ENCODE measurements at regions not wholly inside any gene's neighbourhood (a gene's known extent, or its start where the extent isn't known, plus 50 kb on each side); places are given as distances from the start of the nearest gene placed in this dataset.

DNA sequence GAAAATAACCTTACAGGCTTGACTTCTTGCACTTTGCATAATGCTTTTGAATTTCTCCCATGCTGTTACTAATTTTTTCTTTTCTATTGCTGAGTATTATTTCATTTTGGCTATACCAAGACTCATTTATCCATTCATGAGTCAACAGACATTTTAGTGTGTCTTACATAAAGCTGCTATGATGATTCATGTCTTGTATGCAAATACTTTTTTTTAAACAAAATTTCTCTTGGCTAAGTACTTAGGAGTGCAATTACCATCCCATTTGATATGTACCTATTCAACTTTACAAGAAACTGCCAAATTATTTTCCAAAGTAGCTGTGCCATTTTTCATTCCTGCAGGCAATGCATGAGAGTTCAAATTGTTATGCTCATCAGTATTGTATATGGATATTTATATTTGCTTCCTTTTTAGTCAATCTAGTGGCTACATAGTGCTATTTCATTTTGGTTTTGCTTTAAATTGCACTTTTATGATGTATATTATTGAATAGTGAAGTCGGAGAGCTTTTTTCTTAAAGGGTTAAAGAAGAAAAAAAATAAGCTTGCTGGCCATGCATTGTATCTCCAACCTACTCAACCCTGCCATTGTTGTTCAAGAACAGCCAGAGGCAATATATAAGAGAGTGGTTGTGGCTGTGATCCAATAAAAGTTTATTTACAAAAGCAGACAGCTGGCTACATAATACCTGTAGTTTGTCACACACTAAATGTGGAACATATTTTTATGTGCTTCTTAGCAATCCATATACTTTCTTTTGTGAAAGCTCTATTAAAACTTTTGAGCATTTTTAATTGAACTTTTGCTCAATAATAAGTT lies 862.8 kb downstream of the KCNT2 start:
- TF ChIP-seq CEBPB (IDR thresholded peaks at IDR 0.05; ENCODE audit: low read depth) (no peak), ZFX (IDR thresholded peaks at IDR 0.05) (no peak), POLR2A (IDR thresholded peaks at IDR 0.05; ENCODE audit: borderline replicate concordance, extremely low read depth, insufficient read depth, insufficient read length) (no peak), ZNF274 (IDR thresholded peaks at IDR 0.05; ENCODE audit: low read depth, low read length) (no peak), YY1 (IDR thresholded peaks at IDR 0.05; ENCODE audit: extremely low read depth, insufficient replicate concordance, low read depth, low read length) (no peak), RAD21 (IDR thresholded peaks at IDR 0.05; ENCODE audit: low read depth) (no peak), EZH2 (IDR thresholded peaks at IDR 0.05) (no peak), EZH2phosphoT487 (IDR thresholded peaks at IDR 0.05; ENCODE audit: borderline replicate concordance) (no peak), POLR2AphosphoS5 (IDR thresholded peaks at IDR 0.05; ENCODE audit: low read depth, low read length) (no peak), FOSL1 (IDR thresholded peaks at IDR 0.05; ENCODE audit: low read depth) (no peak), SP1 (IDR thresholded peaks at IDR 0.05; ENCODE audit: low read depth) (no peak)
- TF ChIP-seq, protein P1, sequence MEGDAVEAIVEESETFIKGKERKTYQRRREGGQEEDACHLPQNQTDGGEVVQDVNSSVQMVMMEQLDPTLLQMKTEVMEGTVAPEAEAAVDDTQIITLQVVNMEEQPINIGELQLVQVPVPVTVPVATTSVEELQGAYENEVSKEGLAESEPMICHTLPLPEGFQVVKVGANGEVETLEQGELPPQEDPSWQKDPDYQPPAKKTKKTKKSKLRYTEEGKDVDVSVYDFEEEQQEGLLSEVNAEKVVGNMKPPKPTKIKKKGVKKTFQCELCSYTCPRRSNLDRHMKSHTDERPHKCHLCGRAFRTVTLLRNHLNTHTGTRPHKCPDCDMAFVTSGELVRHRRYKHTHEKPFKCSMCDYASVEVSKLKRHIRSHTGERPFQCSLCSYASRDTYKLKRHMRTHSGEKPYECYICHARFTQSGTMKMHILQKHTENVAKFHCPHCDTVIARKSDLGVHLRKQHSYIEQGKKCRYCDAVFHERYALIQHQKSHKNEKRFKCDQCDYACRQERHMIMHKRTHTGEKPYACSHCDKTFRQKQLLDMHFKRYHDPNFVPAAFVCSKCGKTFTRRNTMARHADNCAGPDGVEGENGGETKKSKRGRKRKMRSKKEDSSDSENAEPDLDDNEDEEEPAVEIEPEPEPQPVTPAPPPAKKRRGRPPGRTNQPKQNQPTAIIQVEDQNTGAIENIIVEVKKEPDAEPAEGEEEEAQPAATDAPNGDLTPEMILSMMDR (IDR thresholded peaks at IDR 0.05 in 2 of 3, conservative IDR thresholded peaks at IDR 0.05 in 1 of 3; ENCODE audit: borderline replicate concordance in 1 of 3, insufficient read depth in 1 of 3, low read depth in 2 of 3, low read length in 2 of 3): no peak

Measured in HCT116 (cell line).